ENCODE measurements at regions not wholly inside any gene's neighbourhood (a gene's known extent, or its start where the extent isn't known, plus 50 kb on each side); places are given as distances from the start of the nearest gene placed in this dataset.
"Not testable (repeated sequence)": the region's sequence is repeated elsewhere in the genome, so short reads cannot be mapped to it uniquely, and the experiment has no call there.

- DNase-seq, result no peak
These were observed 1016.3 kb upstream of the SEMA6A start for GRCh38 chr5:117590944-117591343.

DNA sequence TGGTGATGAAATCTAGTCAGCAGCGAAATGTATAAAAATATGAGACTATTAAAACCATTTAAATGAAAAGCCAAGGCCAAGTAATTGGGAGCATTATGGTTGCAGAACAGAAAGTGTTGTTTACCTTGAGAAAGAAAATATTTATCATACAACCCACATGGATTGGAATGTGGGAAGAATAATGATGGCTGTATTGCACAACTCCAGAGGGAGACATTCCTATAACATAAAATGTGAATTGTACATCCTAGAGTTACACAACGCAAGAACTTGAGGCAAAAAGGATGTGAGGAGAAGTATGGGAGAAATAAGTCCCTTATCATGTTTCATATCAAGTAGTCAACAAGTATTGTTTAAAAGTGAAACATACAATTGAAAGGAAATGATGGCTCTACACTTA is 1014.0 kb upstream of the SEMA6A start:
- no peak for DNase-seq

DNA sequence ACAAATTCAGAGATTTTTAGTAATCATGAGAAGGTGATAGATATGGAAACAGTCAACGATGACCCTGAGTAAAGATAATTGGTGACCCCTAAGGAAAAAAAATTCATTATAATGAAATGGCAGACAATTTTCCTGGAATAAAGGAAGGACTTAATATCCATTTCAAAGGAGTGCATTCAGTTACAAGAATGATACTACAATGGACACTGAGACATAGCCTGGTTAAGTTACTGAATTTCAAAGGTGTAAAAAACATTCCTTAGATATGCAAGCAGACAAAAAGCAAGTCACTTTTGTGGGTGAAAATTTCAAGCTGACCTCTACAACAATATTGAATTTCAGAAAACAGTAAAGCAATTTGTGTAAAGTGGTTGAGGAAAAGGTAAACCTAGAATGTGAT is 1012.5 kb upstream of the SEMA6A start:
- DNase-seq, result no peak

DNA sequence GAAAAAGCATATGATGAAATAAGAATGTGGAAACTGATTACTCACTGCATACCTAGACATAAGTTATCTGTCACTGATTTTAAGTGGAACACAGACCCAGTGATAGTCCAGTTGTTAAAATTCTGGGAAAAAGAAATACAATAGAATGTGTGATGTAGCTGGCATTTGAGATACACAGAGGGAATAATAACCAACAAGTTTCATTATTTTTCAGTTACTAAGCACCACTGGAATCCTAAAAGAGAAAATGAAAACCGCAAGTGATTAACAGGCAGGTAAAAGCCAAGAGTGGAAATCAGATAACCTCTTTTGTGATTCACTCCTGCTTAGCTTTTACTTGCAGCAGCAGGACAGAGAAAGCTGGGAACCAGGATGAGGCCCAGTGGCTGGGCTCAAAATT is 994.0 kb upstream of the SEMA6A start:
- DNase-seq, result no peak

DNA sequence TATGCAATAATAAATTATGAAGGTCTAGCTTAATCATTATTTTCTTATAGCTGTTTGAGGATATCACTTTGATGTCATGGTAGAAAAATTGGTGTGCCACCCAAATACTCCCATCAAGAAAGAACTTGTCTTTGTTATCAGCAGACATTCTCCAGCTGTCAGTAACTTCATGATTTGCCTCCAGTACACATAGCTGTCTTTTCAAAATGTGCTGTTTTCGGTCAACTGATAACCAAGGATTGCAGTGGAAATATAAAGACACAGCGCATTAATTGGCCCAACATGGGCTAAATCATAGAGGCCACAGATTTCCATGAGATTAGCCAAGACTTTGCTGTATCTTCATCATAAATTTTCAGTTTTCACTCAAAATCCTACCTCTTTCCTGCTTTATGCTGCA is 993.5 kb upstream of the SEMA6A start:
- no peak for DNase-seq

- DNase-seq, result no peak
These were observed 988.0 kb upstream of the SEMA6A start for GRCh38 chr5:117562647-117563046.

DNA sequence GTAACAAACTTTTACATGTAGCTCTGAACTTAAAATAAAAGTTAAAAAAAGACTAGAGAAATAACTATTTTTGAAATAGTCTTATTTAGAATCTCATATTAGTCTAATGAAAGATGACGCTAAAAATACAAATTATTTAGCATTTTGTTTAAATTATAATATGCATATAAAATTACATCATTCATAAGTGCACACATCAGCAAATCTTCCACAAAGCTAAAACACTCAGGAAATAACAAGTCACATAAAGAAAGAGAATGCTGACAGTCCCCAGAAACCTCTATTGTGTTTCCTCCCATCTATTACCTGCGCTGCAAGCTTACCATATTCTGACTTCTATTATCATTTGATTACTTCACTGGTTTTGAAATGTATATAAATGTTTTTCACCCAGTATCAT is 986.9 kb upstream of the SEMA6A start:
- DNase-seq, result no peak

DNA sequence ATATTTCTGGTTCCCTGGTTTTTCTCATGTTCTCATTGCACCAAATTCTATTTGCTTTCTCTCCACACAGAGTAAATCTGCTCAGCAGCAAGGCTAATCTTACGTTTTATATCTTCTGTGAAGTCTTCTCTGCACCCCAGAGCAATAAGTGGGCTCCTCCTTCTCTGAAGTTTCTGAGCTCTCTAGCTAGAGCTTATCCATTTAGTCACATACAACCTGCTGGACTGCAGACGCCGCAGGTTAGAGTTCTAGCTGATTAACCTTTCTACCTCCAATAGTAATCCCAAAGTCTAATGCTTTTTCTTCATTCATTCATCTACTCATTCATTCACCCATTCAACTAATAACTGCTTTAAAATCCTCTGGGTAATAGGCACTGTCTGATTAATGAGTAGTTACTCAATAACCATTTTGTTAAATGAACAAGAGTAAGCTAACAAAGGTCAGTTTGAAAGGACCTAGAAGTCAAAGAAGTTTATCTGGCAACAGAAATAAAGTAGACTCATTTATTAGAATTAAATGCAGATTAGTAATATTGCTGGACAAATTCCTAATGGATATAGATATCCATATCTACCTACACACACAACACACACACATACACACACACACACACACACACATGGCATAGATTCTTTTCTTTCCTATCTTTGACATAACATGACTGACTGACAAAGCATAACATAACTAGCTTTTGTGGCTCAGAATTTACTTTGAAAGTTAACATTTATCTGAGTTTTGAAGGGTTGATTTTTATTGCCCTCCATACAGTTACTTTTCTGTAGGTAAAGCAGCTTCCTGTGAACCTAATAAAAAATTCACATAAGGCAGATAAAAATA is 984.6 kb upstream of the SEMA6A start:
- no peak for DNase-seq

DNA sequence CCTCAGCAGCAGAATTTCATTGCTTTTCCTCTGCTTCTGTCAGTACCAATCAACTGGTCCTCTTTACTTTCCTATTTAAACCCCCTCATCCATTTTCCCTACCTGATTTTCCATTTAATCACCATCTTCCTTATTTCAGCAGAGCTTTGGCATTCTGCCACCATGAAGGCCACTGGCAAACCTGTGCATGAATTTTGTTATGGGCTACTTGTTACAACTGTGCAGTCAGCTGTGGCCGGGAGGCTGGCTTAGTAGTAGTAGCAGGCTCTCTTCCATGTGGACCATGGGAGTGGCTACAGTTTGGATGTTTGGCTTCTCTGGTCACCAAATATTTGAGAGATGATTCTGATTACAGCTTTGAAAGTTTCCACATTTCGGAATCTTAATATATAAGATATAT is 976.6 kb upstream of the SEMA6A start:
- no peak for DNase-seq

GRCh38 chr5:117547192-117547591 is 972.6 kb upstream of the SEMA6A start:
- no peak for DNase-seq

GRCh38 chr5:117539692-117540091 is 965.1 kb upstream of the SEMA6A start:
- no peak for DNase-seq

GRCh38 chr5:117533792-117534191 is 959.2 kb upstream of the SEMA6A start:
- DNase-seq, result no peak

GRCh38 chr5:117533051-117533670 is 958.5 kb upstream of the SEMA6A start:
- DNase-seq, result not testable (repeated sequence)

- DNase-seq, result no peak
These were observed 945.4 kb upstream of the SEMA6A start for GRCh38 chr5:117519957-117520500.

DNA sequence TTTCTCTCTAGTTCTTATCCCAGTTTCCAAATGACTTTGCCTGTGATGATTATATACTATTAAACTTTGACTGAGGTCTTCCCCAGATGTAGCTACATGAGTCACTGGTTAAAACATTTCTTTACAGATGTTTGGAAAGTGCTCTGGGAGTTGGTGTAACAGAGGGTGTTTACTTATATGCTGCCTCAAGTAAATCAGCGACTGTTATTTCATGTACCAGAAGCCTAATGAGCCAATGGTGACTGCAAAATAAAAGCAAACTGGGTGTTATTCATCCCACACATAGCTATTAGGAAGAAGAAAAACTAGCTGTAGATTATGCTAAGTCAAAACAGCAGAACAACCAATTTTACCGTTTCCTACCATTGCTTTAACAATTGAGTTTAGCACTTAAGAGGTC is 929.7 kb upstream of the SEMA6A start:
- DNase-seq, result no peak

DNA sequence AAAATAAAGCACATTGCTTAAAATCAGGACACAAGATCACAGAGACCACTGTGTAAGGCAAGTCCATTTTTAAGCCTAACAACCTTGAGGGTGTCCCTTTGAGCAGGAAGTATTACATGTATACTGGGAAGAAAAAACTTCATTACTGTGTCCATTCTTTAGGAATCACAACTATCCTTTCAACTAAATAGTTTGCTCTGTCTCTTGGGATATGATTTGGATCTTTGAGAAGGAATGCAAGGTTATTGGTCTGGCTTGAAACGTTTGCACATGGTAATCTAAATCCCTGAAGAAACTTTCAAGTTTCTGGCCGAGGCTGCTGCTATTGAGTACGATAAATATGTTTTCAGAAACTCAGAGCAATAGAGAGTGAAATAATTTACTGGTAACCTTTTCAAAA is 923.0 kb upstream of the SEMA6A start:
- no peak for DNase-seq

- no peak for DNase-seq
These were observed 922.2 kb upstream of the SEMA6A start for GRCh38 chr5:117496801-117497200.

GRCh38 chr5:117494188-117494587 is 919.6 kb upstream of the SEMA6A start:
- no peak for DNase-seq

- DNase-seq, result no peak
These were observed 914.4 kb upstream of the SEMA6A start for GRCh38 chr5:117488976-117489500.

- DNase-seq, result no peak
These were observed 912.9 kb upstream of the SEMA6A start for GRCh38 chr5:117487556-117487955.

- no peak for DNase-seq
These were observed 912.3 kb upstream of the SEMA6A start for GRCh38 chr5:117486879-117487391.

- no peak for DNase-seq
These were observed 911.6 kb upstream of the SEMA6A start for GRCh38 chr5:117486261-117486660.

DNA sequence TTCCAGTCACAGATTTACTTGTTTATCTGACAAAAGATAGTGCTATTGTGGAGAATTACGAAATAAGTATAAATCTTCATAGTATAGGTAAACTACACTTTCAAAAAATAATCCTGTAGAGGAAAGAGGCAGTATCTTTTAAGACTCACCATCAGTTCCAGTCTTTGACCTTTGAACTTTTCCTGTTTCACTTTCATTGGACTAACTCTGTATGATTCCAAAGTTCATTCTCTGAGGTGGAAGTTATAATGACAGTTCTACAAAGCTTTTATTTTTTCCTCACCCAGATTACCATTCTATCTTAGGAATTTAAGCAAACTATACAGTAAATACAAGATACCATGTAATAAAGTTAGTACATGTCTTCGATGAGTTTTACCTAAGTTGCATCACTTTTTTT is 901.3 kb upstream of the SEMA6A start:
- no peak for DNase-seq

DNA sequence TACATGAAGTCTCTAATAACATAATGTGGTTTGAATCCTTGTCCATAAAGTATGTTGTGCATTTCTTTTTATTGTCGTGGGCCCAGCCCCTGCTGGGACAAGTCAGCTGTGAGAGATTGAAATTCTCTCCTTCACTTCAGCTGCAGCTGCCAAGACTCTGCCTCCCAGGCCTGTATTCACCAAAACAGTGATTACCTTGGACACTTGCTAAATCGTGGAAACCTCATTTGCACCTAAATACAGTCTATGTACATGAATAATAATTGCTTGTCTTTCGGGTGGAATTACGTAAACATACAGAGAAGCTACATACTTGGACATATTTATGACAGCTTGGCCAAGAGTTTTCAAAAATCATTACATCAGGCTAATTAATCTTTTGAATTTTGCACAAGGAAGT is 898.5 kb upstream of the SEMA6A start:
- DNase-seq, result peak; percentile 89

All from eye (tissue), 1 donor.